HepG2 (cell line): ENCODE measurements at regions not wholly inside any gene's neighbourhood (a gene's known extent, or its start where the extent isn't known, plus 50 kb on each side); places are given as distances from the start of the nearest gene placed in this dataset.

Experiments used
- ATAC-seq: fragments of 200-7000 bp; cut with Tn5 transposase; 3 replicates; pipeline ENCODE4 v1.9.1; 2020; ENCODE audit warnings: mild to moderate bottlenecking, moderate library complexity
- BruUV-seq: library from RNA; stranded (reverse); fragments of 400-500 nt; replicated peaks from 2 replicates; lab custom pipeline; 2021; lab: Mats Ljungman, UMichigan
- CTCF ChIA-PET: fragments of 300-600 bp; formaldehyde crosslinking; extraction: SDS; loops from one replicate; lab custom pipeline; 2021; ENCODE audit warnings: low total read pairs, inconsistent platforms, low intra/inter-chr PET ratio; lab: Yijun Ruan, JAX
- POLR2A ChIA-PET: fragments of 350-600 bp; sonication (Branson Sonifier 250); formaldehyde crosslinking; loops from one replicate; lab custom pipeline; 2020; ENCODE audit warnings: antibody characterized with exemption, inconsistent platforms; lab: Yijun Ruan, JAX
- DNase-seq: peaks from one replicate; pipeline ENCODE4 v3.0.0-alpha.2; 2015; ENCODE audit warnings: low spot score
- FAIRE-seq: peaks from 3 replicates; lab custom pipeline; 2011; peaks lifted over from hg19 to GRCh38; lab: Jason Lieb, UNC
- H2AFZ ChIP-seq: one replicate; pipeline ENCODE4 v1.6.1; 2011; ENCODE audit warnings: low read length, inconsistent platforms
- H3K27ac ChIP-seq: fragments of 300-600 bp; 3 replicates; pipeline ENCODE4 v1.8.0; 2011; ENCODE audit warnings: mixed run types, mild to moderate bottlenecking, mixed read lengths, low read length, inconsistent platforms; ENCODE audit not compliant: insufficient read depth; ENCODE audit errors: extremely low read length
- H3K27me3 ChIP-seq, 2 experiments: fragments of 200-600 bp in 1 of 2; 2 replicates in 1 of 2; 3 replicates in 1 of 2; pipeline versions ENCODE4 v1.6.0 to v1.8.0; 2011; ENCODE audit warnings: low read length in 2 of 2, mild to moderate bottlenecking in 2 of 2, moderate library complexity in 2 of 2, inconsistent platforms in 1 of 2; ENCODE audit not compliant: insufficient read depth in 2 of 2, control insufficient read depth in 1 of 2
- H3K36me3 ChIP-seq, 2 experiments: fragments of 200-600 bp in 1 of 2; replicated peaks in 1 of 2; 2 replicates in 1 of 2; 3 replicates in 1 of 2; pipeline versions ENCODE4 v1.5.1 to v1.8.0; 2011; ENCODE audit warnings: low read length in 2 of 2, inconsistent platforms in 1 of 2; ENCODE audit not compliant: insufficient read depth in 2 of 2, control insufficient read depth in 1 of 2
- H3K4me1 ChIP-seq: 2 replicates; pipeline ENCODE4 v1.5.1; 2012; ENCODE audit warnings: low read length, inconsistent platforms; ENCODE audit not compliant: insufficient read depth
- H3K4me2 ChIP-seq: 2 replicates; pipeline ENCODE4 v1.6.0; 2011; ENCODE audit warnings: low read depth, low read length, inconsistent platforms
- H3K4me3 ChIP-seq, 3 experiments: fragments of 200-600 bp in 1 of 3; sonication (generic), shearing (Covaris generic) in 1 of 3; replicated peaks in 1 of 3; 2 replicates each; pipeline ENCODE4 v1.5.1; 2011 to 2016; ENCODE audit warnings: low read length in 3 of 3, inconsistent platforms in 2 of 3, low read depth in 2 of 3, mild to moderate bottlenecking in 2 of 3, control low read depth in 1 of 3, mixed read lengths in 1 of 3; ENCODE audit not compliant: insufficient read depth in 1 of 3
- H3K79me2 ChIP-seq: one replicate; pipeline ENCODE4 v1.6.1; 2011; ENCODE audit warnings: low read length, inconsistent platforms; ENCODE audit not compliant: insufficient read depth
- H3K9ac ChIP-seq: 2 replicates; pipeline ENCODE4 v1.6.0; 2011; ENCODE audit warnings: mild to moderate bottlenecking, low read depth, low read length, inconsistent platforms; ENCODE audit not compliant: insufficient read depth
- H3K9me3 ChIP-seq: 2 replicates; pipeline ENCODE4 v1.5.1; 2012; ENCODE audit warnings: mild to moderate bottlenecking, low read length
- H4K20me1 ChIP-seq: 2 replicates; pipeline ENCODE4 v1.6.0; 2011; ENCODE audit warnings: inconsistent platforms, mild to moderate bottlenecking, low read length, moderate library complexity; ENCODE audit not compliant: insufficient read depth
- FOXJ3 ChIP-seq: sonication (generic); formaldehyde crosslinking; IDR thresholded peaks from 2 replicates; pipeline ENCODE4 v1.4.0; 2020; ENCODE audit warnings: missing genetic modification reagents, mild to moderate bottlenecking, borderline replicate concordance
- GFI1 ChIP-seq: sonication (generic); formaldehyde crosslinking; IDR thresholded peaks from 2 replicates; pipeline ENCODE4 v1.5.0; 2020; ENCODE audit warnings: missing genetic modification reagents, mild to moderate bottlenecking, borderline replicate concordance
- SOX5 ChIP-seq: IDR thresholded peaks from 2 replicates; pipeline ENCODE4 v1.6.1; 2016; ENCODE audit warnings: borderline replicate concordance
- SP5 ChIP-seq: IDR thresholded peaks from 2 replicates; pipeline ENCODE4 v1.6.1; 2016; ENCODE audit warnings: low read depth, borderline replicate concordance
- in situ Hi-C: cut with HindIII; loops from 2 replicates; pipeline ENCODE4 v1.10.0; 2017; ENCODE audit warnings: low pct_unique_long_range_greater_than_20kb; ENCODE audit not compliant: extremely low pct_ligation_motif_present
- intact Hi-C: fragments of 100-400 bp; cut with micrococcal nuclease; formaldehyde crosslinking; loops from one replicate; pipeline ENCODE4 v1.10.0; 2022; ENCODE audit not compliant: unreplicated experiment
- TF ChIP-seq, protein P1 (sequence below): fragments of 450-650 bp; IDR thresholded peaks from 2 replicates; pipeline ENCODE4 v1.6.1; 2016
- TF ChIP-seq, protein P2 (sequence below): sonication (generic); formaldehyde crosslinking; IDR thresholded peaks from 2 replicates; pipeline ENCODE4 v1.8.0; 2022; ENCODE audit warnings: missing genetic modification reagents, mild to moderate bottlenecking, moderate library complexity, borderline replicate concordance

DNA sequence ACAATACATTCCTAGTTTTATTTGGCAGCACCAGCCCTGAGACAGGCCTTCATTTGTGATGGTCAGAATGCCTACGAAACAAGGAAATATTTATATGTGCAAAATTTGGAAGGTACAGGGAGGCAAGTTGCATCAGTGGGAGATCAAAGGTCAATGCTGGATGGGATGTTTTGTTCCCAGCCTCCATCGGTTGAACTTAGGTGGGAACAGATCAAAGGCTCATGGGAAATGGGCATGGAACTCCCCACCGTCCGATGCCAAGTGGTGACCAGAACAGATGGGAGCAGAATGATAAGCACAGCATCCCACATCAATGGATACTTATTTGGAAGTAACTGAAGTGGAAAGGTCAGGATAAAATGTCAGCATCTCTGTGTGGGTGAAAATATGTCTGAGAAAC is 177.7 kb upstream of the TNFAIP3 start (continued):
- TF ChIP-seq, protein P1, sequence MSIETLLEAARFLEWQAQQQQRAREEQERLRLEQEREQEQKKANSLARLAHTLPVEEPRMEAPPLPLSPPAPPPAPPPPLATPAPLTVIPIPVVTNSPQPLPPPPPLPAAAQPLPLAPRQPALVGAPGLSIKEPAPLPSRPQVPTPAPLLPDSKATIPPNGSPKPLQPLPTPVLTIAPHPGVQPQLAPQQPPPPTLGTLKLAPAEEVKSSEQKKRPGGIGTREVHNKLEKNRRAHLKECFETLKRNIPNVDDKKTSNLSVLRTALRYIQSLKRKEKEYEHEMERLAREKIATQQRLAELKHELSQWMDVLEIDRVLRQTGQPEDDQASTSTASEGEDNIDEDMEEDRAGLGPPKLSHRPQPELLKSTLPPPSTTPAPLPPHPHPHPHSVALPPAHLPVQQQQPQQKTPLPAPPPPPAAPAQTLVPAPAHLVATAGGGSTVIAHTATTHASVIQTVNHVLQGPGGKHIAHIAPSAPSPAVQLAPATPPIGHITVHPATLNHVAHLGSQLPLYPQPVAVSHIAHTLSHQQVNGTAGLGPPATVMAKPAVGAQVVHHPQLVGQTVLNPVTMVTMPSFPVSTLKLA: no peak
- no peak for TF ChIP-seq SP5 (CRISPR knock-in tag)

DNA sequence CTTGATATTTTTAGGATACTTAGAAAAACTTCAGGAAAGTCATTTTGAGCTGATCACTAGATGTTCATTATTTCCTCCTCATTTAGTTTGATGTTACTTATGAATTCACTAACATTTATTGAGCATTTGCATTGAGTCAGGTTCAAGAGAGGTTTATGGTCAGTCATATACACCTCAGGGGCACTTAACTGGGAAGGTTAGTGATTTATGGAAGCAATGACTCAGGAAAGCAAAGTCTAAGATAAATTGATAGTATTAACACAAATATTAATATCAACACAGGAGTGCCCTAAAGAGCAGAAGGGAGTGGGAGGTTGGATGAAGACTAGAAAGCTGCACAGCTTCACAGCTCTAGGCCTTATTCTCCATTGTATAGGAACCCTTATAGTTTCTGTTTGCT is 177.0 kb upstream of the TNFAIP3 start:
- H3K27ac ChIP-seq: no peak overlapping the region
- ChIA-PET POLR2A (no interaction called here), CTCF (no interaction called here)
- BruUV-seq: no TSS peak
- TF ChIP-seq, protein P2, sequence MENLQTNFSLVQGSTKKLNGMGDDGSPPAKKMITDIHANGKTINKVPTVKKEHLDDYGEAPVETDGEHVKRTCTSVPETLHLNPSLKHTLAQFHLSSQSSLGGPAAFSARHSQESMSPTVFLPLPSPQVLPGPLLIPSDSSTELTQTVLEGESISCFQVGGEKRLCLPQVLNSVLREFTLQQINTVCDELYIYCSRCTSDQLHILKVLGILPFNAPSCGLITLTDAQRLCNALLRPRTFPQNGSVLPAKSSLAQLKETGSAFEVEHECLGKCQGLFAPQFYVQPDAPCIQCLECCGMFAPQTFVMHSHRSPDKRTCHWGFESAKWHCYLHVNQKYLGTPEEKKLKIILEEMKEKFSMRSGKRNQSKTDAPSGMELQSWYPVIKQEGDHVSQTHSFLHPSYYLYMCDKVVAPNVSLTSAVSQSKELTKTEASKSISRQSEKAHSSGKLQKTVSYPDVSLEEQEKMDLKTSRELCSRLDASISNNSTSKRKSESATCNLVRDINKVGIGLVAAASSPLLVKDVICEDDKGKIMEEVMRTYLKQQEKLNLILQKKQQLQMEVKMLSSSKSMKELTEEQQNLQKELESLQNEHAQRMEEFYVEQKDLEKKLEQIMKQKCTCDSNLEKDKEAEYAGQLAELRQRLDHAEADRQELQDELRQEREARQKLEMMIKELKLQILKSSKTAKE (CRISPR knock-in tag): no peak
- TF ChIP-seq GFI1 (CRISPR knock-in tag) (no peak), SOX5 (CRISPR knock-in tag) (no peak), FOXJ3 (no peak)
- H2AFZ ChIP-seq: no peak overlapping the region
- DNase-seq: no peak
- ATAC-seq: no peak
- H3K9ac ChIP-seq: no peak overlapping the region
- no peaks in the 10 kb centered on the region for H3K36me3 ChIP-seq
- peaks cover 27% of the 10 kb centered on the region for H3K4me1 ChIP-seq
- no peaks in the 10 kb centered on the region for H3K79me2 ChIP-seq
- no peak overlapping the region for H3K4me2 ChIP-seq
- in situ Hi-C loops: no loop called here
- 0 out of 5 replicates have a peak, but pooled peaks cover 0 to 3% of the 10 kb centered on the region in 2 experiments for H3K27me3 ChIP-seq
- no peak for FAIRE-seq
- no peak overlapping the region for H3K4me3 ChIP-seq
- H3K9me3 ChIP-seq: no peaks in the 10 kb centered on the region
- H4K20me1 ChIP-seq: no peaks in the 10 kb centered on the region
- intact Hi-C loops: no loop called here
